Heart left ventricle (tissue), 13 donors: ENCODE measurements at regions not wholly inside any gene's neighbourhood (a gene's known extent, or its start where the extent isn't known, plus 50 kb on each side); places are given as distances from the start of the nearest gene placed in this dataset.

Source experiments
- POLR2A ChIP-seq, 2 donors: fragments of 450-650 bp; IDR thresholded peaks; one replicate each; pipeline ENCODE4 v1.6.1; 2017; ENCODE audit warnings: antibody characterized with exemption in 2 of 2, mild to moderate bottlenecking in 2 of 2, moderate library complexity in 2 of 2
- TF ChIP-seq, protein P1 (sequence below), 12 donors: fragments of 200-600 bp; sonication (generic) in 4 of 12; IDR thresholded peaks; one replicate each; pipeline versions ENCODE4 v1.5.0 to v1.8.0; 2018 to 2022; ENCODE audit warnings: antibody characterized with exemption in 12 of 12, mild to moderate bottlenecking in 5 of 12
- donor health status: ischemic (EF 13 %, LVEDD 7.1; RV severe dilation, severe dysfunction).
- donor health status: DM: no; HTN: yes; CAD: no.
- donor health status: DM: no; HTN: no; CAD: no.
- donor health status: ischemic (EF 25% LVEDD 6.9; RV normal size, moderate dysfunction).
- donor health status: ischemic (EF 25% LVEDD 5.7; RV mildly dilated, moderate dysfunction).
- donor health status: ischemic (EF 35%, LVEDD 5.7; RV mildly dilated, moderate dysfunction).
- donor health status: nonischemic (EF 11% LVEDD 7.7; RV severe dilation, severe dysfunction).
- donor health status: DM: yes; HTN: yes; CAD: no.
- donor health status: PGD.
- donor health status: ischemic (EF 29% LVEDD 5.4; RV normal size, mild dysfunction).
- donor health status: nonischemic (EF 23%, LVEDD 6.1; RV moderate dilation, normal function).

DNA sequence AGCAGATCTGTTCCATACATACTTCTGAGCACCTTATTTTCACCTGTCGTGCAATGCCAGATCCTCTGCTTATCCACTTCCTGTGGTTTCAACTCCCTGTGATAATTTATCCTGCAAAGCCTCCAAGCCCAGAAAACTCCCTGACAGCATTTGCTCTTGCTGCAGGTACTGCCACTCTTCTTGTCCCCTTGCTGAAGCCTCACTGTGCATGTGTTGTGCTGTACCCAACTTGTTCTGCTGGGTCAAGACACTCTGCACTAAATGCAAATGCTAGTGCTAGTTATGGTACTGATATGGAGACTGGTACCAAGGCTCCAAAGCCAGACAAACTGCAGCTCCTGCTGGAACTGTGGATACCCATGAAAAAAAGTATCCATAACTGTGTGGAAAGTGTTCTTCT is 315.4 kb upstream of the MIR17HG start:
- TF ChIP-seq, protein P1, sequence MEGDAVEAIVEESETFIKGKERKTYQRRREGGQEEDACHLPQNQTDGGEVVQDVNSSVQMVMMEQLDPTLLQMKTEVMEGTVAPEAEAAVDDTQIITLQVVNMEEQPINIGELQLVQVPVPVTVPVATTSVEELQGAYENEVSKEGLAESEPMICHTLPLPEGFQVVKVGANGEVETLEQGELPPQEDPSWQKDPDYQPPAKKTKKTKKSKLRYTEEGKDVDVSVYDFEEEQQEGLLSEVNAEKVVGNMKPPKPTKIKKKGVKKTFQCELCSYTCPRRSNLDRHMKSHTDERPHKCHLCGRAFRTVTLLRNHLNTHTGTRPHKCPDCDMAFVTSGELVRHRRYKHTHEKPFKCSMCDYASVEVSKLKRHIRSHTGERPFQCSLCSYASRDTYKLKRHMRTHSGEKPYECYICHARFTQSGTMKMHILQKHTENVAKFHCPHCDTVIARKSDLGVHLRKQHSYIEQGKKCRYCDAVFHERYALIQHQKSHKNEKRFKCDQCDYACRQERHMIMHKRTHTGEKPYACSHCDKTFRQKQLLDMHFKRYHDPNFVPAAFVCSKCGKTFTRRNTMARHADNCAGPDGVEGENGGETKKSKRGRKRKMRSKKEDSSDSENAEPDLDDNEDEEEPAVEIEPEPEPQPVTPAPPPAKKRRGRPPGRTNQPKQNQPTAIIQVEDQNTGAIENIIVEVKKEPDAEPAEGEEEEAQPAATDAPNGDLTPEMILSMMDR (IDR thresholded peaks at IDR 0.05), result no peak
- TF ChIP-seq POLR2A (IDR thresholded peaks at IDR 0.05), result no peak
